ENCODE measurements at regions not wholly inside any gene's neighbourhood (a gene's known extent, or its start where the extent isn't known, plus 50 kb on each side); places are given as distances from the start of the nearest gene placed in this dataset.

GRCh38 chr12:118840399-118840798, 140.9 kb upstream of the SRRM4 start:
- TF ChIP-seq CTCF (IDR thresholded peaks at IDR 0.05; ENCODE audit: low read length) (no peak), EZH2 (optimal IDR thresholded peaks at IDR 0.05; ENCODE audit: low read depth, low read length) (no peak)
